Muscle layer of duodenum (tissue), 2 donors: ENCODE measurements at regions not wholly inside any gene's neighbourhood (a gene's known extent, or its start where the extent isn't known, plus 50 kb on each side); places are given as distances from the start of the nearest gene placed in this dataset.

Experiments
- H3K27ac ChIP-seq: one replicate; pipeline ENCODE4 v1.7.0; 2013; ENCODE audit warnings: mild to moderate bottlenecking, low read length
- H3K27me3 ChIP-seq: one replicate; pipeline ENCODE4 v1.7.0; 2013; ENCODE audit warnings: low read depth, mild to moderate bottlenecking, control low read depth, low read length
- H3K36me3 ChIP-seq, 2 donors: one replicate each; pipeline ENCODE4 v1.7.0; 2013; ENCODE audit warnings: low read length in 2 of 2, control low read depth in 1 of 2, mild to moderate bottlenecking in 1 of 2; ENCODE audit not compliant: insufficient read depth in 2 of 2, control insufficient read depth in 1 of 2
- H3K4me1 ChIP-seq, 2 donors: one replicate each; pipeline ENCODE4 v1.7.0; 2013; ENCODE audit warnings: low read length in 2 of 2, mild to moderate bottlenecking in 2 of 2, control low read depth in 1 of 2, moderate library complexity in 1 of 2; ENCODE audit not compliant: insufficient read depth in 2 of 2, control insufficient read depth in 1 of 2
- H3K4me3 ChIP-seq, 2 donors: one replicate each; pipeline ENCODE4 v1.7.0; 2013; ENCODE audit warnings: low read length in 2 of 2, low read depth in 1 of 2, mild to moderate bottlenecking in 1 of 2
- H3K9me3 ChIP-seq, 2 donors: one replicate each; pipeline ENCODE4 v1.7.0; 2013; ENCODE audit warnings: low read length in 2 of 2, control low read depth in 1 of 2, mild to moderate bottlenecking in 1 of 2; ENCODE audit not compliant: control insufficient read depth in 1 of 2
- donor health status: healthy.

DNA sequence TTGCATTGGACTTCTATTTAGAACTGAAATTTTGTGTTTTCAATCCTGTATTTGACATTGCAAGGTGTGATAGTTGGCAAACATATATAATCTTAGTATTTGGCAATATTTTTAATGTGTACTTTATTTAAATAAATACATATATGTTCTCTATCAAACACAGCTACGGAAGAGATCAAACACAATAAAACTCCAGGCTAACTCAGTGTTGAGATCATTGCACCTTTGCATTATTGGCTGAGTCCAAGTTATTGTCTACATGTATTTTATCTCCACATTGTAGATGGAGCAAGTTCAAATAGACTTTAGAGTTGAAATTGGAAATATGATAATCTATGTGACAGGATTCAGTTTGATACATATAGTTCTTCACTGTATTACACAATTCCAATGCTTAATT, 176.7 kb downstream of the ST6GAL2 start:
- no peak overlapping the region for H3K27ac ChIP-seq
- no peaks in the 10 kb centered on the region for H3K36me3 ChIP-seq
- H3K4me1 ChIP-seq, result peaks cover 0 to 7% of the 10 kb centered on the region in 2 donors
- peaks cover 0 to 13% of the 10 kb centered on the region in 2 donors for H3K9me3 ChIP-seq
- H3K4me3 ChIP-seq, result no peak overlapping the region
- H3K27me3 ChIP-seq, result no peaks in the 10 kb centered on the region

DNA sequence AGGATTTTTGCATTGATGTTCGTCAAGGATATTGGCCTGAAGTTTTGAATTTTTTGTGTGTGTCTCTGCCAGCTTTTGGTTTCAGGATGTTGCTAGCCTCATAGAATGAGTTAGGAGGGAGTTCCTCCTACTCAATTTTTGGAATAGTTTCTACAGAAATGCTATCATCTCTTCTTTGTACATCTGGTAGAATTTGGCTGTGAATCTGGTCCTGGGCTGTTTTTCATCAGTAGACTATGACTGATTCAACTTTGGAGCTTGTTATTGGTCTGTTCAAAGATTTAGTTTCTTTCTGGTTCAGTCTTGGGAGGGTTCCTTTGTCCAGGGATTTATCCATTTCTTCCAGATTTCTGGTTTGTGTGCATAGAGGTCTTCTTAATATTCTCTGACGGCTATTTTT, 166.7 kb downstream of the ST6GAL2 start:
- H3K4me3 ChIP-seq, result no peak overlapping the region
- H3K4me1 ChIP-seq, result no peaks in the 10 kb centered on the region
- H3K36me3 ChIP-seq, result no peaks in the 10 kb centered on the region
- H3K27ac ChIP-seq, result no peak overlapping the region
- H3K9me3 ChIP-seq, result peaks cover 0 to 13% of the 10 kb centered on the region in 2 donors
- H3K27me3 ChIP-seq, result no peaks in the 10 kb centered on the region

DNA sequence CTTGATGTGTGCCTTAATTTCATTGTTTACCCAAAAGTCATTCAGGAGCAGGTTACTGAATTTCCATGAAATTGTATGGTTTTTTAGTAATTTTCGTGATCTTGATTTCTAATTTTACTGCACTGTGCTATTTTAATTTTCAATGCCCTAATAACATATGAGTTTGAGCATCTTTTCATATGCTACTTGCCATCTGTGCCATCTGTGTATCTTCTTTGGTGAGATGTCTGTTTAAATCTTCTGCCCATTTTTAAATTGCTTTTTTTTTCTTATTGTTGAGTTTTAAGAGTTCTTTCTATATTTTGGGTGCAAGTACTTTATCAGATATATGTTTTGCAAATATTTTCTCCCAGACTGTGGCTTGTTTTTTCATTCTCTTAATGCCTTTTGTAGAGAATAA, 165.9 kb downstream of the ST6GAL2 start:
- Histone ChIP-seq H3K27me3 (no peaks in the 10 kb centered on the region), H3K27ac (no peak overlapping the region), H3K9me3 (peaks cover 0 to 13% of the 10 kb centered on the region in 2 donors), H3K4me3 (no peak overlapping the region), H3K4me1 (no peaks in the 10 kb centered on the region), H3K36me3 (no peaks in the 10 kb centered on the region)

DNA sequence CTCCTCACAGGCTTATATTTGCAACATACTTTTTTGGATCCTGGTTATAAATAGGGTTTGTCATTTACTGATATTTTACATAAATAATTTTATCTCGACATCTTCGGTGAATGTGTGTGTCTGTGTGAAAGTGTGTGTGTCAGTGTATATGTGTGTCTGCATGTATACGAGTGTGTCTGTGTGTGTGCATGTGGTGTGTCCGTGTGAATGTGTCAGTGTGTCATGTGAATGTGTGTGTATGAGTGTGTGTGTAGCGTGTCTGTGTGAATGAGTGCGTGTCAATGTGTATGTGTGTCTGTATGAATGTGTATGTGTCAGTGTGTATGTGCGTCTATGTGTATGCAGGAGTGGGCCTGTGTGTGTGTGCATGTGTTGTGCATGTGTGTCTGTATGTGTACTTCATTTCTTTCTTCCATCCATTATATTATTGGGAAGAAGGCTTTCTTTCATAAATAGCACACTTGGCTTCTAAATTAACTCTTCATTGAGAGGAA, 161.6 kb downstream of the ST6GAL2 start:
- H3K36me3 ChIP-seq, result no peaks in the 10 kb centered on the region
- no peaks in the 10 kb centered on the region for H3K4me1 ChIP-seq
- H3K9me3 ChIP-seq, result no peaks in the 10 kb centered on the region
- H3K27me3 ChIP-seq, result no peaks in the 10 kb centered on the region
- H3K4me3 ChIP-seq, result no peak overlapping the region
- H3K27ac ChIP-seq, result no peak overlapping the region

DNA sequence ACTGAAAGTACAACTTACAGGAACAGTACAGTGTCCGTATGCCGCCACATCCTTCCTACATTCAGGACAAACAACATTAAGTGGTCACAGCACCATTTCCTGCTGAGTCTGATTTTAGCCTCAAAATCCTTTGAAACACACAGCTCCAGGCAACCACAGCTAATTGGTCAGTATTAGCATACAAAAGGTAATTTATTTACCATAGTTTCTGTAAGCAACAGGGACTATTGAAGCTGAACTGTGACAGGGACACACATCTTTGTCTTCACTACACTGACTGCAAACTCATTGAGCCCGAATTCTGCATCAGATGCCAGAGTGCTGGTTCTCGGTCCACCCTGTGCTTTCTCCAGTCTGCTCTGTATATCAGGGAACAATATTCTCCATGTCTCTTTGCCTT, 151.8 kb downstream of the ST6GAL2 start:
- Histone ChIP-seq H3K9me3 (peaks cover 0 to 14% of the 10 kb centered on the region in 2 donors), H3K27ac (no peak overlapping the region), H3K4me3 (no peak overlapping the region), H3K27me3 (no peaks in the 10 kb centered on the region), H3K4me1 (no peaks in the 10 kb centered on the region), H3K36me3 (no peaks in the 10 kb centered on the region)

DNA sequence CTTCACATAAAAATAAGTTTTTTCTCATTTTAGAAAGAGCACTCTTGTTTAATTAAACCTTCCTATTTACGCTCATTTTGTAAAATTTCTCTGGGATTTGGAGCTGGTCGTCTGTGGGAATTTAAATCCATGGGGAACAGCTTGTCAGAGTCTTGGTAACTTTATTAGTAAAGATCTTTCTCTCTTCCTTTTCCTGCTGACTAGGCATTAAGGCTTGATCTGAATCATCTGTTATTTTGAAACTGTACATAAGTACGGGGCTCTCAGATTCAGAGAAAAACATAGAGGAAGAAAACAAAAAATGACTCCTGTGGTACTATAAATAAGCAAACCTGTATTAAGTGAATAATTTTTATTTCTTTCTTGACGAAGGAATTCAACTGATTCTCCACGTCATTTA, 150.2 kb downstream of the ST6GAL2 start:
- Histone ChIP-seq H3K9me3 (peaks cover 0 to 14% of the 10 kb centered on the region in 2 donors), H3K4me1 (no peaks in the 10 kb centered on the region), H3K27me3 (no peaks in the 10 kb centered on the region), H3K36me3 (no peaks in the 10 kb centered on the region), H3K4me3 (no peak overlapping the region), H3K27ac (no peak overlapping the region)

DNA sequence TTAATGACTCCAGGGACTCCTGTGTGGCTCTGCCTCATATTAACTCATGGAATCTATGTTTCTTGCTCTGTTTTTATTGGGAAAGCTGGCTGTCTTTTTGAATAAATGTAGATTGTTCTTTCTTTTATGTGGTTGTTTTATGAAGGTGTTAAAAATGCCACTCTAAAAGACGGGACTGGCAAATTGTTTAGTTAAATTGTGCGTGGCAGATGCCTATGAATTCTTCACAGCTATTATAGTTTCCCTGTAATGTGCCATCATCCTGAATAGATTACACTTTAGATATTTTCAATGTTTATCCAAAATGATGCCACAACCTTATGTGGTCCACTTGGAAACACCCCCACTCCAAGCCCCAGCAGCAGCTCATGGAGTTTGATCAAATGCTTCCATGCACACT, 149.7 kb downstream of the ST6GAL2 start:
- Histone ChIP-seq H3K36me3 (no peaks in the 10 kb centered on the region), H3K27ac (no peak overlapping the region), H3K4me1 (no peaks in the 10 kb centered on the region)

DNA sequence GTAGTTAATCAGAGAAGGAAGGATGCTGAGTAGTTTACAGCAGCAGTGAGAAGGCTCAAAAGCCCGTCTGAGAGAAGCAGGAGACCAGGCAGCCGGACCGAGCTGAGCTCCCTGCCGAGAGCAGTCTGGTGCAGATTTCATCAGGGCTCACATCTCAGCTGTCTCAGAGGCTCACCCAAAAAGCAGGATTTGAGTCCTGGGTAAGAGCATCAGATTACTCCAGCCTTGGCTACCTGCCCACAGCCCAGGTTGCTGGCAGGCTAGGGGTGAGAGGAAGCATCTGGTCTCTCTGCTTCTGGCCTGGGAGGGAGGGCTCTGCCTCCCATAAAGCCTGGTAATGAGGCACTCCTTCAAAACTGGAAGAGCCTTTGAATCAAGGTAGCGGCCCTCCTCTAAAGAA, 140.5 kb downstream of the ST6GAL2 start:
- Histone ChIP-seq H3K4me3 (no peak overlapping the region), H3K9me3 (peaks cover 0 to 3% of the 10 kb centered on the region in 2 donors), H3K4me1 (no peaks in the 10 kb centered on the region), H3K27me3 (no peaks in the 10 kb centered on the region), H3K27ac (no peak overlapping the region), H3K36me3 (no peaks in the 10 kb centered on the region)

More for the DNA sequence above, 149.7 kb downstream of the ST6GAL2 start:
- H3K9me3 ChIP-seq, result peaks cover 0 to 14% of the 10 kb centered on the region in 2 donors
- no peak overlapping the region for H3K4me3 ChIP-seq
- H3K27me3 ChIP-seq, result no peaks in the 10 kb centered on the region

DNA sequence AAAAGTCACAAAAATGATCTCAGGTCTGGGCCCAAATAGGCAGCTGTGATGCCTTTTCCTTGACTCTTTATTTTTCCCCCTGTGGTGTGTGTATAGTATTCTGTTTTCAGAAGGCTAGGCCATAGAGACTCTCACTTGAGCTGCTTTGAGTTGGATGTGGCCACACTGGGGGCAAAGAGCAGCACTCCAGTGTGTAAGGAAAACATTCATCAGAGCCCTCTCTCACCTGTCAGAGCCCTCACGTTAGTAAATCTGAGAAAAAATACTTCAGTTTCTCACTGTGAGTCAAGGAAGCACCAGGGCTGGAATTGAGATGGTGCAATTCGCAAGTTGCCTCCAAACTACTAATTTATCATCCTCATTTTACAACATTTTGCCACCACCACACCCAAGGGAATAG, 136.1 kb downstream of the ST6GAL2 start:
- no peaks in the 10 kb centered on the region for H3K9me3 ChIP-seq
- H3K4me3 ChIP-seq, result no peak overlapping the region
- H3K27me3 ChIP-seq, result no peaks in the 10 kb centered on the region
- H3K36me3 ChIP-seq, result no peaks in the 10 kb centered on the region
- H3K27ac ChIP-seq, result no peak overlapping the region
- H3K4me1 ChIP-seq, result no peaks in the 10 kb centered on the region
